Astrocyte (in vitro differentiated cells and primary cell): ENCODE measurements at regions not wholly inside any gene's neighbourhood (a gene's known extent, or its start where the extent isn't known, plus 50 kb on each side); places are given as distances from the start of the nearest gene placed in this dataset.
"Not testable (repeated sequence)": the region's sequence is repeated elsewhere in the genome, so short reads cannot be mapped to it uniquely, and the experiment has no call there.

Source experiments
- DNase-seq: peaks from one replicate; pipeline ENCODE4 v3.0.0-alpha.2; 2010; ENCODE audit warnings: low read depth
- FAIRE-seq: peaks from 2 replicates; lab custom pipeline; 2011; peaks lifted over from hg19 to GRCh38; lab: Jason Lieb, UNC
- H2AFZ ChIP-seq: 2 replicates; pipeline ENCODE4 v1.6.0; 2012; ENCODE audit warnings: low read depth, low read length, inconsistent platforms
- H3K27ac ChIP-seq: 2 replicates; pipeline ENCODE4 v1.5.1; 2011; ENCODE audit warnings: low read depth, low read length, inconsistent platforms
- H3K27me3 ChIP-seq: 2 replicates; pipeline ENCODE4 v1.6.0; 2011; ENCODE audit warnings: low read length, inconsistent platforms; ENCODE audit not compliant: insufficient read depth
- H3K36me3 ChIP-seq: 2 replicates; pipeline ENCODE4 v1.5.1; 2011; ENCODE audit warnings: low read length, inconsistent platforms; ENCODE audit not compliant: insufficient read depth
- H3K4me1 ChIP-seq: 2 replicates; pipeline ENCODE4 v1.5.1; 2011; ENCODE audit warnings: low read length, inconsistent platforms; ENCODE audit not compliant: insufficient read depth
- H3K4me2 ChIP-seq: 2 replicates; pipeline ENCODE4 v1.6.0; 2012; ENCODE audit warnings: low read length, inconsistent platforms
- H3K4me3 ChIP-seq: 2 replicates; pipeline ENCODE4 v1.5.1; 2011; ENCODE audit warnings: low read depth, mild to moderate bottlenecking, low read length, inconsistent platforms; ENCODE audit not compliant: insufficient read depth
- H3K79me2 ChIP-seq: 2 replicates; pipeline ENCODE4 v1.6.0; 2012; ENCODE audit warnings: mild to moderate bottlenecking, low read length, inconsistent platforms; ENCODE audit not compliant: insufficient read depth
- H3K9ac ChIP-seq: 2 replicates; pipeline ENCODE4 v1.6.0; 2012; ENCODE audit warnings: mild to moderate bottlenecking, low read length, inconsistent platforms
- H3K9me3 ChIP-seq: 2 replicates; pipeline ENCODE4 v1.5.1; 2012; ENCODE audit warnings: low read depth, mild to moderate bottlenecking, low read length, inconsistent platforms; ENCODE audit not compliant: insufficient read depth
- H4K20me1 ChIP-seq: 2 replicates; pipeline ENCODE4 v1.6.0; 2012; ENCODE audit warnings: low read length, inconsistent platforms; ENCODE audit not compliant: insufficient read depth
- H3K27ac Mint-ChIP-seq: one replicate; pipeline ENCODE4 v1.8.0; 2021; ENCODE audit warnings: mild to moderate bottlenecking, mixed read lengths; ENCODE audit not compliant: unreplicated experiment
- H3K27me3 Mint-ChIP-seq: one replicate; pipeline ENCODE4 v1.8.0; 2021; ENCODE audit warnings: low read depth, mixed read lengths; ENCODE audit not compliant: unreplicated experiment
- H3K36me3 Mint-ChIP-seq: one replicate; pipeline ENCODE4 v1.8.0; 2021; ENCODE audit warnings: low read depth, mixed read lengths; ENCODE audit not compliant: unreplicated experiment
- H3K4me1 Mint-ChIP-seq: one replicate; pipeline ENCODE4 v1.8.0; 2021; ENCODE audit warnings: low read depth, mixed read lengths; ENCODE audit not compliant: unreplicated experiment
- H3K4me3 Mint-ChIP-seq: one replicate; pipeline ENCODE4 v1.8.0; 2021; ENCODE audit warnings: mild to moderate bottlenecking, moderate library complexity, mixed read lengths; ENCODE audit not compliant: unreplicated experiment
- H3K9me3 Mint-ChIP-seq: one replicate; pipeline ENCODE4 v1.8.0; 2021; ENCODE audit warnings: mild to moderate bottlenecking, mixed read lengths; ENCODE audit not compliant: unreplicated experiment
- CTCF ChIP-seq: IDR thresholded peaks from 2 replicates; pipeline ENCODE4 v1.5.1; 2011; ENCODE audit warnings: low read depth, mild to moderate bottlenecking, inconsistent platforms, low read length, moderate library complexity; ENCODE audit not compliant: insufficient read depth
- EZH2 ChIP-seq: IDR thresholded peaks from 2 replicates; pipeline ENCODE4 v1.6.1; 2012; ENCODE audit warnings: mild to moderate bottlenecking, low read length, inconsistent platforms; ENCODE audit not compliant: insufficient read depth

GRCh38 chr1:117308311-117308916, 58.8 kb upstream of the MAN1A2 start:
- DNase-seq (no peak), FAIRE-seq (no peak)
- no peak for TF ChIP-seq CTCF
- TF ChIP-seq EZH2 = no peak
- Histone ChIP-seq H3K9me3 (no peaks in the 10 kb centered on the region), H3K36me3 (no peaks in the 10 kb centered on the region), H3K79me2 (no peaks in the 10 kb centered on the region), H3K27me3 (no peaks in the 10 kb centered on the region), H4K20me1 (no peaks in the 10 kb centered on the region), H3K27ac (no peak overlapping the region), H2AFZ (no peak overlapping the region), H3K4me1 (no peaks in the 10 kb centered on the region), H3K4me3 (no peak overlapping the region), H3K4me2 (no peak overlapping the region), H3K9ac (no peak overlapping the region)
- Mint-ChIP-seq H3K4me3 (no peak overlapping the region), H3K27me3 (peaks cover 3% of the 10 kb centered on the region), H3K4me1 (no peaks in the 10 kb centered on the region), H3K36me3 (no peaks in the 10 kb centered on the region), H3K9me3 (no peaks in the 10 kb centered on the region), H3K27ac (no peak overlapping the region)

- no peaks in the 10 kb centered on the region for H3K27me3 Mint-ChIP-seq
- no peaks in the 10 kb centered on the region for H3K79me2 ChIP-seq
These were observed 65.3 kb upstream of the MAN1A2 start for GRCh38 chr1:117301901-117302300.

GRCh38 chr1:117300183-117300582, 67.1 kb upstream of the MAN1A2 start:
- H4K20me1 ChIP-seq, H3K36me3 Mint-ChIP-seq, H3K9me3 ChIP-seq, H3K4me3 ChIP-seq, H3K27me3 ChIP-seq, H3K27ac Mint-ChIP-seq, H3K4me1 ChIP-seq, H3K9me3 Mint-ChIP-seq, H3K9ac ChIP-seq, H3K4me3 Mint-ChIP-seq, H3K27ac ChIP-seq, DNase-seq, H3K4me1 Mint-ChIP-seq, H3K4me2 ChIP-seq, H2AFZ ChIP-seq, H3K79me2 ChIP-seq, H3K36me3 ChIP-seq, H3K27me3 Mint-ChIP-seq, FAIRE-seq: not testable (repeated sequence)

More at GRCh38 chr1:117301901-117302300, 65.3 kb upstream of the MAN1A2 start:
- Histone ChIP-seq H3K4me1 (no peaks in the 10 kb centered on the region), H2AFZ (no peak overlapping the region), H3K27ac (no peak overlapping the region), H3K4me3 (no peak overlapping the region), H4K20me1 (no peaks in the 10 kb centered on the region), H3K9ac (no peak overlapping the region), H3K27me3 (no peaks in the 10 kb centered on the region), H3K9me3 (no peaks in the 10 kb centered on the region), H3K36me3 (no peaks in the 10 kb centered on the region), H3K4me2 (no peak overlapping the region)
- FAIRE-seq (no peak), DNase-seq (no peak)
- Mint-ChIP-seq H3K27ac (no peak overlapping the region), H3K9me3 (peaks cover under 1% of the 10 kb centered on the region), H3K4me1 (no peaks in the 10 kb centered on the region), H3K36me3 (no peaks in the 10 kb centered on the region), H3K4me3 (no peak overlapping the region)
- TF ChIP-seq EZH2 (no peak), CTCF (no peak)
